NCI-H2029 treated with DMSO at 0.1 percent for 48 hours (cell line): ENCODE measurements at regions not wholly inside any gene's neighbourhood (a gene's known extent, or its start where the extent isn't known, plus 50 kb on each side); places are given as distances from the start of the nearest gene placed in this dataset.
A peak's percentile ranks its signal among the peaks of the same experiment; 100 is the strongest.

Experiments used
- DNase-seq: peaks from one replicate; lab custom pipeline; 2025; lab: John Stamatoyannopoulos, UW

DNA sequence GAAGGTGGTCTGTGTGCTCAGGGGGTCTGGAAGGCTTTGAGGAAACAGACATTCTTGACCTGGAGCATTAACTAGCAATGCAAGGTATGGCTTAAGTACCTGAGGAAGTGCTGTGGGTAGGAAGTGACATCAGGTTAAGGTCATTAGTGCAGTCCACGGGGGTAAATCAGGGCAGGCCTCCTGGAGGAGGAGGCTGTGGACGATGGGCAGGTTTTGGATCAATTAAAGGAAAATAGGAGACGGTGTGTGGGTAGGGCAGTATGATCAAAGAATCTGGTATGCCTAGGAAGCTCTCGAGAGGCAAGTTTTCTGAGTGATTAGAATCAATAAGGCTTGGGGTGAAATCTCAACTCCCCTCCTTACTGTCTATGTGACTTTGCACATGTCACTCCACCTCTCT is 295.3 kb downstream of the AACS start:
- no peak for DNase-seq

DNA sequence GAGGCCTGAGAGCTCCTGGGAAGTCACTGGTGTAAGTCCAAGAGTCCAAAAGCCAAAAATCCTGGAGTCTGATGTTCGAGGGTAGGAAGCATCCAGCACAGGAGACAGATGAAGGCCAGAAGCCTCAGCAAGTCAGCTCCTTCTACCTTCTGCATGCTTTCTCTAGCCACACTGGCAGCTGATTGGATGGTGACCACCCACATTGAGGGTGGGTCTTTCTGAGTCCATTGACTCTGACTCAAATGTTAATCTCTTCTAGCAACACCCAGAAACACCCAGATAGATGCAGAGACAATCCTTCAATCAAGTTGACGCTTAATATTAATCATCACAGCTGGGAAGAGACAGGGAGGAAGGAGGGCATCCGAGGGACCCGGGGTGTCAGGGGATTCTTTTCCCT is 305.8 kb downstream of the AACS start:
- DNase-seq: no peak

DNA sequence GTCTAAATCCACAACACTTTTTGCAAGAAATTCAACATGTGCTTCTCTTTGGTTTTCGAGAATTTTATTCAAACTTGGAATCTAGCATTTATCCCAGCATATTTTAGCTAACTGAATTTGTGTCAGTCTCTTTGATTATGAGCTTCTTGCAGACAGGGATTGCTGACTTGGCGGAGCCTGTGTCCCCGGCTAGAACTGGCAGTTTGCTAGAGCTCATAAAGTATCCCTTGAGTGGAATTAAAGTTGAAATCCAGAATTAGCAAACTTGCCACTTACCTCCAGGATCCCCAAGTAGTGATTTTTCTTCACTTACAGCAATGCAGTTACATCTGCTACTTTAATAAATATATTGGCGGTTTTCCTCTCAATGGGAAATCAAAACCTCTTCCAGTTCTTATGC is 306.9 kb downstream of the AACS start:
- DNase-seq: no peak

DNA sequence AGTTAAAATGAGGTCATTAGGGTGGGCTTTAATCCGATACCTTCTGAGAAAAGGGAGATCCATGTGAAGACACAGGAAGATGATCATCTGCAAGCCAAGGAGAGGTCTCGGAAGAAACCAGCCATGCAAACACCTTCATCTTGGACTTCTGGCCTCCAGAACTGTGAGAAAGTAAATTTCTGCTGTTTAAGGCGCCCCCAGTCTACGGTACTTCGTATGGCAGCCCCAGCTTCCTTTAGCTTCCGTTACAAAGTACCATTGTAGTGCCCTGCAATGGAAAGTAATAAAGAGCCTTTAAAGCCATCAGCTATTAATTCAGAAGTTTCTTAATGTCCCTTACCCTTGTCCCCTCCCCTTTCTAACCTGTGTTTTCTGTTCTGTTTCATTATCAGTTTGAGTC is 308.1 kb downstream of the AACS start:
- DNase-seq: no peak

DNA sequence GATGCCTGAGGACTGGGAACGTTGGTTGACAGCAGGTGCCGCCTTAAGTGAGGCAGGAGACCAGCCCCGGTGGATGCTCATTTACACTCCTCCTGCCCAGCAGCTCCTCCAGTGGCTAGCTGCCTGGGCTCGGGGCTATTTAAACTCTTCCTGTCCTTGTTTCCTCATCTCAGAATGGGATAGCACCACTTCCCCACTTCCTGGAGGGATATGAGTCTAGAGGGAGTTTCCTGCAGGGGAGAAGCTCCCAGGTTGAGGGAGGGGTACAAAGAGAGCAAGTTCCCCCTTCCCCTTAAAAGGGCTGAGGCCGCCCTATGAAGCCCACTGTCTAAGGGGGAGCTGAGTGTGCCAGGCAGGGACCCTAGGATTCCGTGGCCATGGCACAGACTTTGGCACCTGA is 311.2 kb downstream of the AACS start:
- DNase-seq: no peak

DNA sequence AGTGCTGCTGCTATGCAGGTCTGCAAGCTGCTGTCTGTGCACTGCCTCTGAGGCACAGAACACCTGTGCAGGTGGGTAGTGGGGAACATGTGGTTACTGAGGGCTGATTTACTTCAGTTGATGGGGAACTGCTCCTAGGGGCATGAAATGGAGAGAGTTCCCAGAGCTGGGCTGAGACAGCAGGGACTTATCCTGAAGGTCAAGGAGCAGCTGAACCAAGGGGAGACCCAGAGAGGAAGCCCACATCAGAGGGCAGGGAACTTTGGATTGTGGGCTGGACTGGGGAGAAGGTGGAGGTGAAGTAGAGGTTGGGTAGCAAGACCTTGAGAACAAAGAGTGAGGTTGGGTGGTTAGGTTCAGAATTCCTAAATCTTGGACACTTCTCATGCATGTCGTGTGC is 311.9 kb downstream of the AACS start:
- no peak for DNase-seq

DNA sequence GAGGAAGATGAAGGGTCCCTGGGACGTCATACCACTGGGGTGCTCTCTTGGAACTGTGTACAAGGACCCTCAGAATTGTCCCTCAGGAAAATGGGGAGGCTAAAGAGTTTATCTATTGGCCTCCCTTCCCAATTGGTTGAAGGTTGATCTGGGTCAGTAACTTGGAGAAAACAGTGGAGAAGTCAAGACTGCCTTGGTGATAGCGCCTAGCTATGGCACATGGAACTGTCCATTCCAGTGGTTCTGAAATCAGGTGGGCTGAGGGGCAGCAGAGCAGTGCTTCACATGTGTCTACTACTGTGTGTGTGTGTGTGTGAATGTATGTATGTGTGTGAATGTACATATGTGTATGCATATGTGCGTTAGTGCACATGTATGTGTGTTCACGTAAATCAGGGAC is 316.1 kb downstream of the AACS start:
- DNase-seq: no peak

DNA sequence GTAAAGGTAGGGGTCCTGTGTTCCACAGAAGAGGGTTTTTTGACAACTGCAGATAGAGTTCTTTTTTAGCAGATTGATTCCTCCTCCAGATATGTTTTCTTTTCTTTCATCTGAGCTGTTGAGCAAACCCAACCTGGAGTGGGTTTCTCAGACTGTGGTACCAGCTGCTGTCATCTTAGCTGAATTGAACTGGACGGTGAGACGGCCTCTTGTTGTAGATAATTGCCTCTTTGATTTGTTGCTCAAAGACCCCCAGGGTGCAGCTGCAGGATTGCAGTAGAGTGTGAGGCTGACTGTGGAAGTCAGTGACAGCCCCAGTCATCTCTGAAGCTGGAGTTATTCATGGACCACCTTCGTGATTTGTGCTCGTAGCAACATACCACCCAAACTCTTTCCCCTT is 317.7 kb downstream of the AACS start:
- DNase-seq: no peak

DNA sequence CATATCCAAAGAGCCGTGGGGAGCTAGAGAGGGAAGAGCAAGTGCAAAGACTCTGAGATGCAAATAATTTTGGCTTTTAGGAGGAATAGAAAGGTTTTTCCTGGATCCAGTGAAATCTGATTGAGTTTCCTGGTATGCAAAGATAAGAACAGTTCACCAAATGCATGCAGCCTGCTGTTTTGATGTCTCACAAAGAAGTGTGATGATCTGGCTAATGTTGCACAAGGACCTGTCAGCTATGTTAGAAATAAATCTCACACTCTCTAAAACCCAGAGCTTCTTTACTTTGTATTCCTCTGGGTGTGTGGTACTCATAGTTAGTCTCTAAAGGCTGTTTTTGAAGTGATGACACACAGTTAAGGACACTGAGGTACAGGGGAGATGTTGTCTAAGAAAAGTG is 321.4 kb downstream of the AACS start:
- DNase-seq: no peak

DNA sequence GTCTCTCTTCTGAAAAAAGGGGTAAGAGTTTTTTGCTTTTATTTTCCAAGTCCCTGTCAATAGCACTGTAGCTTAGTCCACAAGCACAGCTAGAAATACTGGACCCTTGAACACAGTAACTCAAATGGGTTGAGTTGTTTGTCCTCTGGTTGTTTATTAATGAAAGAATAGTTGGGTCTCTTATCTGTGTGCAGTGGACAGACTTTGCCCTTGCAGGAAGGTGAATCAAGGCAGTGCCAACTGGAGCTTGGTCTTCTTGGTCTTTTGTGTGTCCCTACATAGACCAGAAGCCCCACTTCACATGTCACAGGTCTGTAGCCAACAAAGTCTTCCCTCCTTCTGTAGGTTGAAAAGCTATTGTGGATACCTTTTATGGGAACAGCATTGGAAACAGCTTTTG is 322.0 kb downstream of the AACS start:
- DNase-seq: no peak

DNA sequence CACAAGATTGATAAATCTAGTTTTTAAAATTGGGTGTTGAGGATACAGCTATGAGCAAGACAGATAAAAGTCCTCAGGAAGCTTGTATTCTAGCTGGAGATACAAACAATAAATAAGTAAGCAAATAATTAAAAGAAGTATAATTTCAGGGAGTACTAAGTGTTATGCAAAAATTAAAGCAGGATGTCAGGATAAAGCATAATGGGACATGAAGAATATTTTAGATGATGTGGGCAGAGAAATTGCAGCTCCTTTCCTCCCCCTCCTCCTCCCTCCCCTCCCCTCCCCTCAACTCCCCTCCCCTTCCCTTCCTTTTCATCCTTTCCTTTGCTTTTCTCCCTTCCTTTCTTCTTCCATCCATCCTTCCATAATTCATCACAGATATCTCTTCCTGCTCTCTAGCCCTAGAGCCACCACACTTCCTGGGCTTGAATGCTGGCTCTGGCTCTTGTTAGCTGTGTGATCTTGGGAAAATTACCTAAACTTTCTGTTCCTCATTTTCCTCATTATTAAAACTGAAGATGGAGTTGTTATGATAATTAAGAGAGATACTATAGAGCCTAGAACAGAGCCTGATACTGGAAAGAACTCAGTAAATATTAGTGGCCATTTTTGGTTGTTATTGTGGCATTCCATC is 323.9 kb downstream of the AACS start:
- DNase-seq: no peak

DNA sequence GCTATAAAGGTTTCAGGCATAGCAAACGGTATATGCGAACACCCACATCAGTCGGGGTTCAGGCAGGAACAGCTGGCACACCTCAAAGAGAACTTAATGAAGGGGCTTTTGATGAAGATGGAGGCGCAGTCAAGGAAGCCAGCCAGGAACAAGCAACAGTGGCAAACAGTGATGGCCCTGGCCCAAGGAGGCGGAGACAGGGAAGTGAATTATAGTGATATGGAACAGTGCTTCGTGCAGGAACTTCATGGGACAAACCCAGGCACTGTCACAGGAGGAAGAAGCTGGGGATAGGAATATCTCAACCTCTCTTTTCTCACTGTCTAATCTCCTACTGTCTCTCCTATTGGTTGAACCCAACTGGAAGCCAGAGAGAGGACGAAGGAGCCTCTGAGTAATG is 328.3 kb downstream of the AACS start:
- no peak for DNase-seq

DNA sequence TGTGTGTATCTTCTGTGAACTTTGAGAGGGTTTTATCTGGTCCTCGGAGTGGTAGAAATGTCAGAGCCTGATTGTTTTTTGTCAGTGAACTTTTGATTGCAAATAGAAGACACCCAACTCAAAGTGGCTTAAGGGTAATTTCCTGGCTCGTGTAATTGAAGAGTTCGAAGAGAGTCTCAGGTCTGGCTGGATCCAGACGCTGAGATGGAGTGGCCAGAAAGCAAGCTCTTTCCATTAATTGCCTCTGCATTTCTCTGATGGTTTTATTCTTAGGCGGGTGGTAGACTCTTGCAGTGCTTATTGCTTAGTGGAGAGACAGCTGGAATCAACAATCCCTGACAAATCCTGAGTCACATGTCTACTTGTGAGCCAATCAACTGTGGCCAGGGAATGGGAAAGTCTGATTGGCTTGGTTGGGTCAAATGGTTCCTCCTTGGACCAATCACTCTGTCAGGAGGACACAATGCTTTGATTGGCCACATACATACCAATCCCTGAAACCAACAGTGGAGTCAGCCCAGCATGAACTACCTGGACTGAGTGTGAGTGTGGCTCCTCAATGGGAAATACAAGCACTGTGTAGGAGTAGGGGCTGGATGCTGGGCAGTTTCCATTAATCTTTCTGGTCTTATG is 330.5 kb downstream of the AACS start:
- DNase-seq: no peak

DNA sequence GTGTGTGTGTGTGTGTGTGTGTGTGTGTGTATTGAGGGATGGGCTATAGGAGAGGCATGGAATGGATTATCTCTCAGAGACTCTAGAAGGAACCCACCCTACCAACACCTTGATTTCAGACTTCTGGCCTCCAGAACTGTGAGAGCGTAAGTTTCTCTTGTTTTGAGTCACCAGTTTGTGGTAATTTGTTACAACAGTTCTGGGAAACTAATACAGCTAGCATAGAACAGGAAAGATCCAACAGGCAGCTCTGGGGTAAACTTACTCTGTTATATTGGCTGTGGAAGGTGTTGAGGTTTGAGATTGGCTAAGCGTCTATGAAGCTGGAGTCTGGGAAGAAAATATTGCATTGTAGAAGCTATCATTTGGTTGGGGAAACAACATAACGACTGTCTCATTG is 334.3 kb downstream of the AACS start:
- no peak for DNase-seq

DNA sequence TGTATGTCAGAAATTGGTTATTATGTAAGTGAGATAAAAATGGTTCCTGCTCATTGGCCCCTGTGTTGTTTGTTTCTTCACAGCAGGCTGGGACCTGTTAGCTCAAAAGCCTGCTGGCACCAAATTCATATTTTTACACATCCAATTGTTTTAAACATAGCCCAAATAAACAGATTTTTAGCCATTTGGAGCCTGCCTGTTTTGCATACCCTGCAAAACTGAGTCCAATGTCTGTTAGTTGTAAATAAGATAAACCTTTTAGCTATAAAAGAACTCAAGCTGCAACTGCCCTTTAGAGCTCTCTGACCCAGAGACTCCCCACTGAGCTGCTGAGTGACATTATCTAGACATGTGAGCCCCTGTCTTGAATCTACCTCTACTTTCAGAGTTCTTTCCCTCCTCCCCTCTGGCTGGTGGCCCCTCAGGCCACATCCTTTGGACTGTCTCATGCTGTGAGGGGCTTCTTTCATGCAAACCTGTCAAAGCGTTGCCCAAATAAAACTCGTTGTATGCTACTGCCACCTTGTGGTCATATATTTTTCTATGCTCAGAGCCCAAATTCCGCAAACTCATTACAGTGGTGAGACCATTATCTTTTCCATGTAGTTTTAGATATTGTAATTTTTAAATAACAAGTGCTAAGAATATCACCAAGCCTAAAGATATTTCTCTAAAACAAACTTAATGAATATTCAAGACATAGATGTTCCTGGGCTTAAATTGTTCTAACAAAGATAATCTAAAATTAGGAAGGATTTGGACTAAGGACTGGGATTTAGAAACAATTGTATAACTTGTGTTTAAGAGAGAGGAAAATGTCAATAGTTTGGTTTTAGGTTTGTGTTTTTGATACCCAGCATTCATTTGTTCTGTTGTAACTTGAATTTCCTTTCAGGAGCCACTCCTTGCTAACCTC is 337.9 kb downstream of the AACS start:
- DNase-seq: peak; percentile 36

DNA sequence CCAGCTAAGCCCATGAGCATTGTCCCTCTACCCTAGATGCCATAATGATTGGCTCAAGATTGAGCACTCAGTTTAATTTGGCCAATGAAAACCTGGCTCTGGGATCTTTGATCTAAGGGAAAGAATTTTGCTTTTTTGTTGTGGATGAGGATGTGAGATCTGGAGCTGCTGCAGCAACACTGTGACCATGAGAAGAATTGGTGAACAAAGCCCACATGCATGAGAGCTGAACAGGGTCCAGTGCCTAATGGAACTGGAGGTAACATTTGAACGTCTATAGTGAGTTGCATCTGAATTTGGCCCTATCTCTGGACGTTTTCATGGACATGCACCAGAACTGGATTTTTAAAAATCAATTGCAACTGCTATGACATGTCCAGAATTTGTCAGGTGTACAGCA is 338.6 kb downstream of the AACS start:
- DNase-seq: no peak

DNA sequence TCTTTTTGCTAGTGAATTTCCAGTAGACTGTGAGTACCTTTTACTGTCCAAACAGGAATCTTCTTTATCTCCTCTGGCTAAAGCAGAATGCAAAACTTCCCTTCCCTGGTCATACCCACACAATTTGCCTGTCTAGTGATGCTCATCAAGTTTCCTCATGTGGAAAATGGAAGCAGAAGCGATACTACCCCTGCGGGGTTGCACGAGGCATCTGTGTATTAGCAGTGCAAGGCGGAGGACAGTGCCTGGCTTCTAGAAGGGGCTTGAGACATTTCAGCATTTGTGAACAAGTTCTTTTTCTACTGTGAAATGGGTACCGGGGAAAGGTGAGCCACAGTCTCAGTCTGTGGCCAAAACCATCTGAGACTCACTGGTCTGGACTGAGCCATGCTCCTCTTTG is 340.9 kb downstream of the AACS start:
- no peak for DNase-seq

DNA sequence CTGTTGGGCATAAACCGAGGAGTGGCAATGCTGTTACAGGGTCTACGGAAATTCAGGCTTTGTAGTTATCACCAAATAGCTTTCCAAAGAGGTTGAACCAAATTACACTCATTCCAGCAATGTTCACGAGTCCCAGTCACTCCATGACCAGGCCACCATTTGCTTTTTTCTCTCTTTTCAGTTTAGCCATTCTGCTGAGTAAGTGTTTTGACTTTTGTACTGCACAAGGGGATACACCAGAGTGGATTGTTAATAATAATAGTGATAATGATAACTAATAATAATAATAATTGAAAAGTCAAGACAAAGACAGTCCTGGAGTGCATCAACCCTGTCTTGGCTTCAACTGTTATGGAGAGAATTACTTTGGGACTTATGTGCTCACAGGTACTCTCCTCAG is 343.5 kb downstream of the AACS start:
- no peak for DNase-seq

DNA sequence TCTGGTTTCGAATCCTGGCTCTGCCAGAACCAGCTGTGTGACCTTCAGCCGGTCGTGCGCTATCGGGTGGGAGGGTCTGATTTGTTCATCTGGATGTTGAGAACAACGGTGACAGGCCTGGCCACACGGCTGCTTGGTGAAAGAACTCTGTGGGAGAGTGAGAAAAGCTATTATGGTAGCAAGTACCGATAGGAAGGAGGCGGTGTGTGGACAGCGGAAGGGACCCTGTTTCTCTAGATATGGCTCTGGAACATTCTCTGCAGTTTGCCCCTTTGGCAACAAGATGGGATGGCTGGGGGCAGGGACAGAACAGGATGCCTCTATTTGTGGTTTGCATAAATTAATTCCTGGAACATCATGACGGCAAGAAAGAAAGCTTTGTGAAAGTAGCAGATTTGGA is 347.3 kb downstream of the AACS start:
- no peak for DNase-seq

DNA sequence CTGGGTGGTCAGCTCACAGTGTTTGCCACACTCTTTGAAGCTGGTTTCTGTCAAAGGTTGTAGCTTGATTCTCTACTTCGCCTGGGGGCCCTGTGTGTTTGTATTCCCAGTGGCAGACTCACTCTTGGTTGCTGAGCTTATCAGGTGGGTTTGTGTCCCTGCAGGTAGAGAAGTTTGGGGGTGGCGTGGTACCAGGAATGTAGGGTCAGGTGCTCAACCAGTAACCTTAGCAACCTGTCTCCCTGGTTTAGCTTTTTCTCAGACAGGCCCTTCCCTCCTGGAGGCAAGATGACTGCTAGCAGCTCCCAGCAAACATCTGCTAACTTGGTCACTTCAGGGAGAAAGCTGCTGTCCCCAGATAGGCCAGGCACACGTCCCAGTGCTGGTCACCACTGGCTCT is 352.2 kb downstream of the AACS start:
- DNase-seq: no peak

DNA sequence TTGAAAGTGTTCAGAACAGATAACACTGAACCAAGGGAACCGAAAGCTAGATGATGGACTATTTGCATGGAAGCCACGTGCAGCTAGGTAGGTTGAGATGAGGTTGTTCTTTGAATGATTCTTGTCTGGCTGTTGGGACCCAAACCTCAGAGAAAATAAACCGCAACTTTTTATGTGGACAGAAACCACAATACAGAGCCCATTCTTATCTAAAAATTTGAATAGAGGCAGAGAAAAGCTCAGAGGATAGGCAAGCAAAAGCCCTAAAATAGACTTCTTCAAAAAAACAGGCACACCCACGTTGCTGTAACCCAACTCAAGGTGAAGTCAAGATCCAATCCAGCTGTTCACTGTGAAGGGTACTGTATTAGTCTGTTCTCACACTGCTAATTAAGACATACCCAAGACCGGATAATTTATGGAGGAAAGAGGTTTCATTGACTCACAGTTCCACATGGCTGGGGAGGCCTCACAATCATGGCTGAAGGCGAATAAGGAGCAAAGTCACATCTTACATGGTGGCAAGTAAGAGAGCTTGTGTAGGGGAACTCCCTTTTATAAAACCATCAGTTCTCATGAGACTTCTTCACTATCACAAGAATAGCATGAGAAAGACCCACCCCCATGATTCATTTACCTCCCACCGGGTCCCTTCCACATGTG is 353.8 kb downstream of the AACS start:
- no peak for DNase-seq

DNA sequence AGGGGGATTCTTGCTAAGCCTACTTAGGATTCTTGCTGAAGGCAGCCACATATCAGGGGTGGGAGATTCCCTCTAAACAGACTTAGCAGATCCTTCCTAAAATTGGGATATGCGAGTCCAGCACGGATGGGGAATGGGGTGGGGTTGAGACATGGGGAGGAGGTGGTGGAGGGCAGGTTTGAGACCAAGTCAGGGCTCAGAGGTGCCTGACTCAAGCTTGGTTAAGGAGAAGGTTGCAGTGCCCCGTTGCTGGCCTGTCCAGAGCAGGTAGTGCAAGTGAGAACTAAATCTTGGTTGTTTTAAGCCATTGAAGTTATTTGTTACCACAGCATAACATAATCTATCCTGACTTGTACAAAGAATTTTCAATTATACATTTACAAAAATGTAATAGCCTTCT is 359.7 kb downstream of the AACS start:
- DNase-seq: no peak

DNA sequence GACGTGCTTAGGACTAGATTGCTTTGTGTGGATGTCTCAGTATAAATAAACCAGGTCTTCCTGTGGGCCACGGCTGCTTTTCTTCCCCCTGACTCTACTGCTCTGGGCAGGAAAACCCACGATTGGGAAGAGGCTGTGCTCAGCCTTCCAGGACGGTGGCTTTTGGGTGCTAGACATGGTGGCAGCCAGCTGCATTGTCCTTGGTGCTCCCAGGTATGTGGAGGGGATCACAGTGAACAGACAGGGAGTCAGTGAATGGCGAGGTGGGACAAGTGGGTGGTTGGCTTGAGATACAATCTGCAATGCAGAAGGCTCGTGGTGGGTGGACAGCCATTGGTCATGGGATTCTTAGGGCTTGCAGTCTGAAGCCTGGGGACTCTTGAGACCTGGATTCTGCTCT is 366.3 kb downstream of the AACS start:
- DNase-seq: no peak
